HEK293T (cell line): ENCODE measurements at regions not wholly inside any gene's neighbourhood (a gene's known extent, or its start where the extent isn't known, plus 50 kb on each side); places are given as distances from the start of the nearest gene placed in this dataset.

Experiments used
- CTCF ChIA-PET: fragments of 350-600 bp; formaldehyde crosslinking; extraction: SDS; loops from one replicate; lab custom pipeline; 2021; ENCODE audit warnings: antibody characterized with exemption, inconsistent platforms; lab: Yijun Ruan, JAX
- POLR2A ChIA-PET: fragments of 350-600 bp; formaldehyde crosslinking; extraction: SDS; loops from one replicate; lab custom pipeline; 2020; ENCODE audit warnings: antibody characterized with exemption, inconsistent platforms; lab: Yijun Ruan, JAX
- DNase-seq: peaks from one replicate; pipeline ENCODE4 v3.0.0; 2012; ENCODE audit warnings: mixed read lengths; ENCODE audit errors: extremely low spot score
- ARNT ChIP-seq: fragments of 450-650 bp; IDR thresholded peaks from 2 replicates; pipeline ENCODE4 v1.6.1; 2017; ENCODE audit warnings: mild to moderate bottlenecking
- BHLHE40 ChIP-seq: fragments of 450-650 bp; IDR thresholded peaks from 2 replicates; pipeline ENCODE4 v1.6.1; 2016; ENCODE audit warnings: mild to moderate bottlenecking, moderate library complexity, borderline replicate concordance
- CTBP1 ChIP-seq: fragments of 450-650 bp; IDR thresholded peaks from 2 replicates; pipeline ENCODE4 v1.6.1; 2016; ENCODE audit warnings: borderline replicate concordance
- ELF4 ChIP-seq: fragments of 450-650 bp; IDR thresholded peaks from 2 replicates; pipeline ENCODE4 v1.6.1; 2017; ENCODE audit warnings: antibody characterized with exemption
- FOXA1 ChIP-seq: fragments of 450-650 bp; IDR thresholded peaks from 2 replicates; pipeline ENCODE4 v1.6.1; 2016; ENCODE audit warnings: mild to moderate bottlenecking
- FOXK2 ChIP-seq: fragments of 450-650 bp; IDR thresholded peaks from 2 replicates; pipeline ENCODE4 v1.6.1; 2016; ENCODE audit warnings: mild to moderate bottlenecking
- FOXM1 ChIP-seq: fragments of 450-650 bp; IDR thresholded peaks from 2 replicates; pipeline ENCODE4 v1.6.1; 2017; ENCODE audit warnings: mild to moderate bottlenecking, borderline replicate concordance
- HDGF ChIP-seq: fragments of 450-650 bp; IDR thresholded peaks from 2 replicates; pipeline ENCODE4 v1.6.1; 2017; ENCODE audit warnings: antibody characterized with exemption, borderline replicate concordance
- L3MBTL2 ChIP-seq: fragments of 450-650 bp; conservative IDR thresholded peaks from 2 replicates; pipeline ENCODE4 v1.6.1; 2016; ENCODE audit warnings: mild to moderate bottlenecking
- LEF1 ChIP-seq: fragments of 450-650 bp; IDR thresholded peaks from 2 replicates; pipeline ENCODE4 v1.6.1; 2017; ENCODE audit warnings: mild to moderate bottlenecking, borderline replicate concordance
- NFRKB ChIP-seq: fragments of 450-650 bp; IDR thresholded peaks from 2 replicates; pipeline ENCODE4 v1.6.1; 2016; ENCODE audit warnings: mild to moderate bottlenecking, moderate library complexity
- SP1 ChIP-seq: fragments of 450-650 bp; IDR thresholded peaks from 2 replicates; pipeline ENCODE4 v1.6.1; 2017
- SUZ12 ChIP-seq: fragments of 450-650 bp; IDR thresholded peaks from 2 replicates; pipeline ENCODE4 v1.6.1; 2016; ENCODE audit warnings: mild to moderate bottlenecking
- TARDBP ChIP-seq: fragments of 450-650 bp; IDR thresholded peaks from 2 replicates; pipeline ENCODE4 v1.6.1; 2016
- ZNF384 ChIP-seq: fragments of 450-650 bp; IDR thresholded peaks from 2 replicates; pipeline ENCODE4 v1.6.1; 2016
- TF ChIP-seq, protein P1 (sequence below): fragments of 450-650 bp; IDR thresholded peaks from 2 replicates; pipeline ENCODE4 v1.6.1; 2016

DNA sequence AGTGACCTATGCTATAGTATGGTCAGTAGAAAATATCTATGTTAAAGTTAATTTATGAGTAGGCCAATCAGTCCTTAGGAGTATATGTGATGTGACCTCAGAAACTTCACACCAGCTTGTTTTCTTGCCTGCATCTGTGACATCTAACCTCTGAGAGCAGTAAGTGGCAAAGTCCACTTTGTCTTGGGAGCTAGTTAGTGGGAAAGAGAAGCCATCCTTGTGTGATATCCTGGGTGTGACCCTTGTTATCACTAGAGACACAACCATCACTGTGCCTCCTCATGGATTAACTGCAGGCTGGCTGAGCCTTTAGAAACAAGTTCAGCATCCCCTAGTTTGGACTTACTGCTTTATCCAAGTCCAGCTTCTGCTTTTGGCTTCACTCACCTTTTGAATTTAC is 170.6 kb upstream of the STXBP6 start:
- TF ChIP-seq SP1 = no peak
- CTCF ChIA-PET = no interaction called here
- POLR2A ChIA-PET = no interaction called here
- no peak for DNase-seq

DNA sequence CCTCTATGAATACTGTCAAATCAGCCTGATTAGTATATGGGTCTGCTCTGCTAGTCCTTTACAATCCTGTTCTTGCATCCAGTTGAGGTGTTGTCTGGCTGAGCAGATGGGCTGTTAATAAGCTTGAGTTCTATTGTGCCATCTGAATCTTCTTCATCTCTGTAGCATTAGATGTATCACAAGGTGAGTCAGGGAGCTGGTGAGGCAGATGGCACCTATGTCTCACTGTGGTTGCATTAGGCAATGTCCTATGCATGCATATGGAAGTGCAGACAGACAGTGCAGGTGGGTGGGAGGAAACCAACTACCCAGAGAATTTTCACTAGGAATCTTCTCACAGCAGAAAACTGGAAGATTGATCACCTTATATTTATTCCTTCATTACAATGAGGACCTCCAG is 165.7 kb upstream of the STXBP6 start:
- DNase-seq = no peak
- CTCF ChIA-PET = no interaction called here
- POLR2A ChIA-PET = no interaction called here
- TF ChIP-seq HDGF (no peak), TARDBP (no peak), L3MBTL2 (no peak), CTBP1 (no peak), LEF1 (no peak), FOXA1 (no peak), NFRKB (no peak), ELF4 (no peak), FOXK2 (no peak), ARNT (no peak)

DNA sequence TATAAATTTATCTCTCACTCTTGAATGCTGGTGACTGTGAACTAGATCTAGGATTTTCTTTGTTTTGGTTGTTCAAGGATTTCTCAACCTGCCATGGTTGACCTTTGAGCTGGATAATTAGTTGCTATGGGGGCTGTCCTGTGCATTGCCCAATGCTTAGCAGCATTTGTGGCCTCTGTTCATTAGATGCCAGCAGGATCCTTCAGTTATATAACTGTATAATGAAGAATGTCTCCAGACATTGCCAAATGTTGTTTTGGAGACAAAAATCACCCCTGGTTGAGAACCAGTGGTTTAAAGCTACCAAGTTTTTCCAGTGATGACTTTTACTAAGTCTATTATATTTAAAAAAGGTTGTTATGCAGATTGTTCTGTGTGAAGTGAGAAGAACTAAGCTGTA is 147.9 kb upstream of the STXBP6 start:
- ChIA-PET CTCF (no interaction called here), POLR2A (no interaction called here)
- no peak for TF ChIP-seq NFRKB
- TF ChIP-seq FOXK2 = no peak
- no peak for TF ChIP-seq SUZ12
- no peak for TF ChIP-seq FOXM1
- TF ChIP-seq BHLHE40 = no peak
- TF ChIP-seq ZNF384 = no peak
- TF ChIP-seq, protein P1, sequence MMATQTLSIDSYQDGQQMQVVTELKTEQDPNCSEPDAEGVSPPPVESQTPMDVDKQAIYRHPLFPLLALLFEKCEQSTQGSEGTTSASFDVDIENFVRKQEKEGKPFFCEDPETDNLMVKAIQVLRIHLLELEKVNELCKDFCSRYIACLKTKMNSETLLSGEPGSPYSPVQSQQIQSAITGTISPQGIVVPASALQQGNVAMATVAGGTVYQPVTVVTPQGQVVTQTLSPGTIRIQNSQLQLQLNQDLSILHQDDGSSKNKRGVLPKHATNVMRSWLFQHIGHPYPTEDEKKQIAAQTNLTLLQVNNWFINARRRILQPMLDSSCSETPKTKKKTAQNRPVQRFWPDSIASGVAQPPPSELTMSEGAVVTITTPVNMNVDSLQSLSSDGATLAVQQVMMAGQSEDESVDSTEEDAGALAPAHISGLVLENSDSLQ = no peak
- TF ChIP-seq SP1 = no peak
- no peak for TF ChIP-seq ELF4
- no peak for TF ChIP-seq CTBP1
- no peak for TF ChIP-seq HDGF
- no peak for TF ChIP-seq L3MBTL2
- TF ChIP-seq TARDBP = no peak
- TF ChIP-seq LEF1 = no peak
- TF ChIP-seq FOXA1 = no peak
- DNase-seq = no peak

DNA sequence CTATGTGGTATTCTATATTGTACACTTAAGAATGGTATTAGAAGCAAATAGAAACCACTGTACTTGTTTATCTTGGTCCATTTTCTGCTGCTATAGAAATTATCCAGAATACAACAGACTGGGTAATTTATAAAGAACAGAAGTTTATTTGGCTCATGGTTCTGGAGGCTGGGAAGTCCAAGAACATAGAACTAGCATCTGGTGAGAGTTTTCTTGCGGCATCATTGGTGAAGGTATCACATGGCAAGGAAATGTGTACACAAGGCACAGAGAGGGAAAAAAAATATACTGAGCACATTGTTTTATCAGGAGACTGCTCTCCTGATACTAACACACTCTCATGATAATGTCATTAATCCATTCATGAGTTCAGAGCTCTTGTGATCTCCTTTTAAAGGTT is 130.3 kb upstream of the STXBP6 start:
- no peak for TF ChIP-seq L3MBTL2
- TF ChIP-seq HDGF = no peak
- no peak for TF ChIP-seq FOXA1
- TF ChIP-seq SP1 = no peak
- TF ChIP-seq, protein P1 = no peak
- TF ChIP-seq TARDBP = no peak
- TF ChIP-seq ARNT = no peak
- no peak for TF ChIP-seq LEF1
- no peak for TF ChIP-seq FOXK2
- no peak for TF ChIP-seq SUZ12
- ChIA-PET POLR2A (no interaction called here), CTCF (no interaction called here)
- DNase-seq = no peak

DNA sequence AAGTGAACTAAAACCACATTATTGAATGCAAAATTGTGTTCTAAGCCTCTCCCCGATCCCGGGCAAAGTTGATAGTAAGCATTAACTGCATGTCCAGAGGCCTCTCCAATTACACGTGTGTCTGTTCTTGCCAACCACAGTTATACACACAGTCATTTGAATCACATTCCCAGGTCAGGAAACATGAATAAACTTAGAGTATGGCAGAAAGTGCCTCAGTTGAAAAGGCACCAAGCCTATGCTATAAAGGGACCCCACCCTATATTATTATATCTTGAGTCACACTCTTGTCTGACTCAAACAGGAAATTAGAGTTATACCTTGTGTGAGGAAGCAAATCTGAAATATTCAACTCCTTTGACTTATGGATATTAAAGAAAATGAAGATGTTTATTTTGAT is 128.3 kb upstream of the STXBP6 start:
- DNase-seq = no peak
- ChIA-PET POLR2A (no interaction called here), CTCF (no interaction called here)
- TF ChIP-seq FOXM1 (no peak), FOXK2 (no peak), HDGF (no peak), LEF1 (no peak), SUZ12 (no peak), TARDBP (no peak), SP1 (no peak), ELF4 (no peak), FOXA1 (no peak)
- TF ChIP-seq, protein P1 = no peak

DNA sequence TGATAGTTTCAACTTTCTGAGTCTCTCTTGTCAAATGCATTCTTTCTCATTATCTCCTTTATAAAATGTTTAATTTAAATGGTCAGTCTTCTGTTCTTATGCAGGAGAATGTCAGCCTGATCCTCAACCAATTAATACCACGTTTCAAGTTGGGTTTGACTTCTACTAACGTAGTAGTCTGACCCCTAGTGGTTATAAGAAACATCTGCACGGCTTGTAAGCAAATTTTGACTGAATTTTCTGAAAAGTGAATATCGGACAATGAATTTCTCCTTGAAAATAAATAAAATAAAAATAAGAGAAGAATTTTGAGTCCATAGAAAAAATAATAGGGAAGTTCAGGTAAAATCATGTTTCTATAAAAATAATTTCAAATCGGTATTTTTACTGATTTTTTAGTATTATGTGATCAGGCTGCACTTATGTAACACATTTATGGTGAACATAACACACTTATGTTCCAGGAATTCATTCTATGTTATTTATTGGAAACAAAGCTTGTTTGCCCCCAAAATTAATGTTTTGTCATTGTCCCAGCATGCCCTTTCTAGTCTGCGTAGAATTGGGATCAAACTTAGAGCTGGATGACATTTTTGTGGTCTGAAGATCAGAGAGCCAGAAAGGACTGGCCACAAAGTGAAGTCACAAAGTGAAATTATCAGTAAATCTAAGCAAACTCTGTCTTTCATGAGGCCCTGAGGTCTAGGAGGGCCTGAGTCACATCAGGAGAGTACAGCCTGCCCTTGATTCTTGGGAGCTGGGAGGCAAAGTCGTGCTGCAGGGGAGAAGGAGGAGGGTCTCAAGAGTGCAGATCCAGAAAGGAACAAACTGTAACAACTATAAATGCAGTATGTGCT is 101.2 kb upstream of the STXBP6 start:
- TF ChIP-seq HDGF = no peak
- TF ChIP-seq, protein P1 = no peak
- POLR2A ChIA-PET = no interaction called here
- CTCF ChIA-PET = interaction anchor here (1.2 kb wide), 1 partner anchor 345 kb away, joined by 5 read pairs; no protein-coding TSS in a partner anchor
- DNase-seq = peak; percentile 40
